Nephron progenitor cell (in vitro differentiated cells): ENCODE measurements at regions not wholly inside any gene's neighbourhood (a gene's known extent, or its start where the extent isn't known, plus 50 kb on each side); places are given as distances from the start of the nearest gene placed in this dataset.

ENCODE experiments used
- DNase-seq: peaks from one replicate; pipeline ENCODE4 v3.0.0; 2021
- H3K27ac Mint-ChIP-seq: 2 replicates; pipeline ENCODE4 v1.8.0; 2021; ENCODE audit warnings: mild to moderate bottlenecking, moderate library complexity, mixed read lengths
- H3K27me3 Mint-ChIP-seq: 2 replicates; pipeline ENCODE4 v1.8.0; 2021; ENCODE audit warnings: mild to moderate bottlenecking, low read depth, mixed read lengths; ENCODE audit not compliant: poor library complexity
- H3K36me3 Mint-ChIP-seq: 2 replicates; pipeline ENCODE4 v1.8.0; 2021; ENCODE audit warnings: low read depth, mixed read lengths
- H3K4me1 Mint-ChIP-seq: 2 replicates; pipeline ENCODE4 v1.8.0; 2021; ENCODE audit warnings: mixed read lengths
- H3K4me3 Mint-ChIP-seq: 2 replicates; pipeline ENCODE4 v1.8.0; 2021; ENCODE audit warnings: mild to moderate bottlenecking, moderate library complexity, mixed read lengths
- H3K9me3 Mint-ChIP-seq: 2 replicates; pipeline ENCODE4 v1.8.0; 2021; ENCODE audit warnings: mild to moderate bottlenecking, moderate library complexity, mixed read lengths
- CTCF ChIP-seq: fragments of 200-600 bp; sonication (generic); IDR thresholded peaks from 2 replicates; pipeline ENCODE4 v1.5.0; 2021; ENCODE audit warnings: antibody characterized with exemption

DNA sequence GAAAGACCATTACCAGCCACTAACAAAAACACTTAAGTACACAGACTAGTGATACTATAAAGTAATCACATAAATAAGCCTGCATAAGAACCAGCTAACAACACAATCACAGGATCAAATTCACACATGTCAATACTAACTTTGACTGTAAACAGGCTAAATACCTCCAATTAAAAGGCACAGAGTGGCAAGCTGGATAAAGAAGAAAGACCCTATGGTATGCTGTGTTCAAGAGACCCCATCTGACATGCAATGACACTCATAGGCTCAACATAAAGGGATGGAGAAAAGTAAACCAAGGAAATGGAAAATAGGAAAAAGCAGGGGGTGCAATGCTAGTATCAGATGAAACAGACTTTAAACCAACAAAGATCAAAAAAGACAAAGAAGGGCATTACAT is 631.8 kb upstream of the NOX3 start:
- H3K9me3 Mint-ChIP-seq = peaks cover 61% of the 10 kb centered on the region
- no peak overlapping the region for H3K4me3 Mint-ChIP-seq
- no peak overlapping the region for H3K27ac Mint-ChIP-seq
- no peak for TF ChIP-seq CTCF
- no peaks in the 10 kb centered on the region for H3K4me1 Mint-ChIP-seq
- no peak for DNase-seq
- peaks cover 9% of the 10 kb centered on the region for H3K36me3 Mint-ChIP-seq
- no peaks in the 10 kb centered on the region for H3K27me3 Mint-ChIP-seq

GRCh38 chr6:156082012-156082411 is 626.4 kb upstream of the NOX3 start:
- H3K36me3 Mint-ChIP-seq = no peaks in the 10 kb centered on the region
- H3K27ac Mint-ChIP-seq = no peak overlapping the region
- H3K27me3 Mint-ChIP-seq = peaks cover 3% of the 10 kb centered on the region
- DNase-seq = no peak
- no peak overlapping the region for H3K4me3 Mint-ChIP-seq
- peaks cover 19% of the 10 kb centered on the region for H3K9me3 Mint-ChIP-seq
- TF ChIP-seq CTCF = no peak
- no peaks in the 10 kb centered on the region for H3K4me1 Mint-ChIP-seq

- H3K27me3 Mint-ChIP-seq = peaks cover 8% of the 10 kb centered on the region
- H3K4me1 Mint-ChIP-seq = no peaks in the 10 kb centered on the region
- no peak for DNase-seq
- no peak overlapping the region for H3K4me3 Mint-ChIP-seq
- H3K27ac Mint-ChIP-seq = no peak overlapping the region
- H3K36me3 Mint-ChIP-seq = no peaks in the 10 kb centered on the region
- peaks cover 10% of the 10 kb centered on the region for H3K9me3 Mint-ChIP-seq
- no peak for TF ChIP-seq CTCF
These were observed 624.7 kb upstream of the NOX3 start for GRCh38 chr6:156080371-156080770.

GRCh38 chr6:156068881-156069280 is 613.2 kb upstream of the NOX3 start:
- peaks cover 3% of the 10 kb centered on the region for H3K27me3 Mint-ChIP-seq
- no peak for DNase-seq
- no peak overlapping the region for H3K4me3 Mint-ChIP-seq
- no peak overlapping the region for H3K27ac Mint-ChIP-seq
- no peaks in the 10 kb centered on the region for H3K9me3 Mint-ChIP-seq
- TF ChIP-seq CTCF = no peak
- H3K36me3 Mint-ChIP-seq = no peaks in the 10 kb centered on the region
- H3K4me1 Mint-ChIP-seq = peaks cover 5% of the 10 kb centered on the region

DNA sequence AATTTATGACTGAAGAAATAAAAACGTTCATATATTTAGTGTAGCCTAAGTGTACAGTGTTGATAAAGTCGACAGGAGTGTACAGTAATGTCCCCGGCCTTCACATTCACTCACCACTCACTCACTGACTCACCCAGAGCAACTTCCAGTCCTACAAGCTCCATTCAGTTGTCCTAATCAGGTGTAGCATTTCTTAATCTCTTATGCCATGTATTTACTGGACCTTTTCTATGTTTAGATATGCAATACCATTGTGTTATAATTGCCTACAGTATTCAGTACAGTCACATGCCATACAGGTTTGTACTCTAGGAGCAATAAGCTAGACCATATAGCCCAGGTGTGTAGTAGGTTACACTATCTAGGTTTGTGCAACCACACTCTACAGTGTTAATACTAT is 610.2 kb upstream of the NOX3 start:
- Mint-ChIP-seq H3K27ac (no peak overlapping the region), H3K36me3 (no peaks in the 10 kb centered on the region), H3K4me3 (no peak overlapping the region), H3K9me3 (no peaks in the 10 kb centered on the region), H3K4me1 (peaks cover 5% of the 10 kb centered on the region), H3K27me3 (no peaks in the 10 kb centered on the region)
- no peak for DNase-seq
- no peak for TF ChIP-seq CTCF

GRCh38 chr6:156062091-156062563 is 606.5 kb upstream of the NOX3 start:
- peaks cover 6% of the 10 kb centered on the region for H3K4me1 Mint-ChIP-seq
- H3K27me3 Mint-ChIP-seq = peaks cover 10% of the 10 kb centered on the region
- H3K9me3 Mint-ChIP-seq = no peaks in the 10 kb centered on the region
- TF ChIP-seq CTCF = no peak
- H3K4me3 Mint-ChIP-seq = no peak overlapping the region
- H3K36me3 Mint-ChIP-seq = no peaks in the 10 kb centered on the region
- no peak overlapping the region for H3K27ac Mint-ChIP-seq
- no peak for DNase-seq
